ENCODE measurements at regions not wholly inside any gene's neighbourhood (a gene's known extent, or its start where the extent isn't known, plus 50 kb on each side); places are given as distances from the start of the nearest gene placed in this dataset.
A peak's percentile ranks its signal among the peaks of the same experiment; 100 is the strongest.

- TF ChIP-seq POU6F1 (CRISPR knock-in tag; IDR thresholded peaks at IDR 0.05; ENCODE audit: borderline replicate concordance, low read depth) = 0 out of 2 replicates have a peak, but pooled peaks have one; percentile 53
- no peak for TF ChIP-seq PATZ1 (CRISPR knock-in tag; IDR thresholded peaks at IDR 0.05; ENCODE audit: borderline replicate concordance)
- no peak for TF ChIP-seq CREB5 (CRISPR knock-in tag; IDR thresholded peaks at IDR 0.05; ENCODE audit: low read depth)
- TF ChIP-seq CSDC2 (CRISPR knock-in tag; IDR thresholded peaks at IDR 0.05) = no peak
- no peak for TF ChIP-seq BACH2 (CRISPR knock-in tag; IDR thresholded peaks at IDR 0.05; ENCODE audit: borderline replicate concordance)
- TF ChIP-seq ZFP30 (CRISPR knock-in tag; IDR thresholded peaks at IDR 0.05) = no peak
Observed at GRCh38 chr1:189775343-189775742, 702.3 kb downstream of the BRINP3 start.

Data from SK-N-SH treated with all-trans-retinoic acid at 6 μM for 48 hours (cell line).